SK-N-SH treated with all-trans-retinoic acid at 6 μM for 48 hours (cell line): ENCODE measurements at regions not wholly inside any gene's neighbourhood (a gene's known extent, or its start where the extent isn't known, plus 50 kb on each side); places are given as distances from the start of the nearest gene placed in this dataset.
"Not testable (repeated sequence)": the region's sequence is repeated elsewhere in the genome, so short reads cannot be mapped to it uniquely, and the experiment has no call there.

ENCODE experiments used
- ARNTL ChIP-seq: fragments of 450-650 bp; formaldehyde crosslinking; IDR thresholded peaks from 2 replicates; pipeline ENCODE4 v1.5.0; 2020; ENCODE audit warnings: low read depth, mild to moderate bottlenecking, moderate library complexity, borderline replicate concordance
- BACH2 ChIP-seq: fragments of 250-450 bp; sonication (Bioruptor Pico); IDR thresholded peaks from 2 replicates; pipeline ENCODE4 v1.9.0; 2021; ENCODE audit warnings: mild to moderate bottlenecking, borderline replicate concordance
- OSR1 ChIP-seq: fragments of 250-450 bp; sonication (Bioruptor Pico); IDR thresholded peaks from 2 replicates; pipeline ENCODE4 v1.8.0; 2022; ENCODE audit warnings: moderate library complexity, mild to moderate bottlenecking, inconsistent platforms
- ZC3H10 ChIP-seq: fragments of 250-450 bp; sonication (Bioruptor Pico); IDR thresholded peaks from 2 replicates; pipeline ENCODE4 v1.5.1; 2021; ENCODE audit warnings: mild to moderate bottlenecking, moderate library complexity
- ZFP30 ChIP-seq: fragments of 450-650 bp; formaldehyde crosslinking; IDR thresholded peaks from 2 replicates; pipeline ENCODE4 v1.5.0; 2022; ENCODE audit warnings: mild to moderate bottlenecking, moderate library complexity
- ZNF565 ChIP-seq: fragments of 450-650 bp; formaldehyde crosslinking; conservative IDR thresholded peaks from 2 replicates; pipeline ENCODE4 v1.5.0; 2020; ENCODE audit warnings: low read depth, mild to moderate bottlenecking, moderate library complexity

DNA sequence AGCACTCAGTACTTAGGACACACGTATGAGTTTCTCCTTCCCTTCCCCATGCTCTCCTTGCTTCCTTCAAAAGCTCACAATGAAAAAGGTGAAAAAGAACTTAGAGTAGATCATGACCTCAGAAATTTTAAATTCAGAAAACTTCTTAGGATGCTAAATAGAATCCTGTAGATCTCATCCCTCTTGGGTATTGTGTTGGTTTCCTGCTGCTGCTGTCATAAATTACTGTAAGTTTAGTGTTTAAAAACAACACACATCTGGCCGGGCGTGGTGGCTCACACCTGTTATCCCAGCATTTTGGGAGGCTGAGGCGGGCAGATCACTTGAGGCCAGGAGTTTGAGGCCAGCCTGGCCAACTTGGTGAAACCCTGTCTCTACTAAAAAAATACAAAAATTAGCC, 106.9 kb downstream of the SOCS6 start:
- TF ChIP-seq ZFP30 (CRISPR knock-in tag); ZNF565; ARNTL (CRISPR knock-in tag); ZC3H10 (CRISPR knock-in tag); BACH2 (CRISPR knock-in tag); OSR1 (CRISPR knock-in tag): not testable (repeated sequence)
